ENCODE measurements at regions not wholly inside any gene's neighbourhood (a gene's known extent, or its start where the extent isn't known, plus 50 kb on each side); places are given as distances from the start of the nearest gene placed in this dataset.

DNA sequence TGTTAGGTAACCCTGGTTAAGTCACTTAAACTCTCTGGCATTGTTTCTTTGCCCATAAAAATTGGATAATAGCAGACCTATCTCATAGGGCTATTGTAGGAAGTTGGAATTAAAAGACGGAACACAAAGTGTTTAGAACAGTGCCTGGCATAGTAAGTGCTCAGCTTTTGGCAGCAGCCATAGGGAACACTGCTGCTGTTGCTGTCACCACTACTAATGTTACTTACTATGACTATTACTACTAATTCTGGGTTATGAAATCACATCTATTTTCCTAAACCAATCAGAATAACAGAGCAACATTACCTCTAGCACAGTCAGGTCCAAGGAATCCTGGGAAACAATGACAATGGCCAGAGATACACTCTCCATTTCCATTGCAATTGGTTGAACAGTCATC, 300.0 kb downstream of the SH2D1A start:
- 70% methylated on average over 1 of the region's 1 CpG; no CpG with 5 or more reads in 1 of the 2 donors for WGBS, 2 donors (ENCODE audit: low coverage in 1 of 2)
- DNase-seq, result no peak
- intact Hi-C loops (cut with DNase I; ENCODE audit: low total_unique reads), result no loop called here
- no peaks in the 10 kb centered on the region for H3K9me3 ChIP-seq
- H3K27me3 ChIP-seq, result no peaks in the 10 kb centered on the region
- TF ChIP-seq POLR2A (IDR thresholded peaks at IDR 0.05), result no peak
- TF ChIP-seq POLR2AphosphoS5 (IDR thresholded peaks at IDR 0.05), result no peak
- H3K36me3 ChIP-seq, result no peaks in the 10 kb centered on the region
- in situ Hi-C loops (cut with MboI; ENCODE audit: low pct_ligation_motif_present in 1 of 4, low pct_unique_long_range_greater_than_20kb in 1 of 4, low sequenced_read_pairs in 3 of 4), result no loop called here
- no peaks in the 10 kb centered on the region for H3K4me1 ChIP-seq
- no peak overlapping the region for H3K4me3 ChIP-seq
- H3K27ac ChIP-seq, result no peak overlapping the region

GRCh38 chrX:124651031-124651430, 304.7 kb downstream of the SH2D1A start:
- Histone ChIP-seq H3K4me3 (no peak overlapping the region), H3K36me3 (no peaks in the 10 kb centered on the region), H3K4me1 (no peaks in the 10 kb centered on the region), H3K27me3 (no peaks in the 10 kb centered on the region), H3K27ac (no peak overlapping the region), H3K9me3 (no peaks in the 10 kb centered on the region)
- no peak for TF ChIP-seq POLR2A (IDR thresholded peaks at IDR 0.05)
- no peak for TF ChIP-seq POLR2AphosphoS5 (IDR thresholded peaks at IDR 0.05)
- no peak for TF ChIP-seq CTCF (IDR thresholded peaks at IDR 0.05)
- no peak for TF ChIP-seq EP300 (IDR thresholded peaks at IDR 0.05; ENCODE audit: low read depth)
- WGBS, 2 donors (ENCODE audit: low coverage in 1 of 2), result 53 to 60% methylated on average over 3 to 4 of the region's 4 CpGs
- intact Hi-C loops (cut with DNase I; ENCODE audit: low total_unique reads) (no loop called here), in situ Hi-C loops (cut with MboI; ENCODE audit: low pct_ligation_motif_present in 1 of 4, low pct_unique_long_range_greater_than_20kb in 1 of 4, low sequenced_read_pairs in 3 of 4) (no loop called here)
- no peak for DNase-seq

GRCh38 chrX:124665621-124666400, 319.4 kb downstream of the SH2D1A start:
- intact Hi-C loops (cut with DNase I; ENCODE audit: low total_unique reads), result no loop called here
- DNase-seq, result no peak
- H3K27me3 ChIP-seq, result no peaks in the 10 kb centered on the region
- in situ Hi-C loops (cut with MboI; ENCODE audit: low pct_ligation_motif_present in 1 of 4, low pct_unique_long_range_greater_than_20kb in 1 of 4, low sequenced_read_pairs in 3 of 4), result no loop called here
- no peaks in the 10 kb centered on the region for H3K36me3 ChIP-seq
- TF ChIP-seq POLR2A (IDR thresholded peaks at IDR 0.05) (no peak), CTCF (IDR thresholded peaks at IDR 0.05) (no peak), POLR2AphosphoS5 (IDR thresholded peaks at IDR 0.05) (no peak), EP300 (IDR thresholded peaks at IDR 0.05; ENCODE audit: low read depth) (no peak)
- no peak overlapping the region for H3K4me3 ChIP-seq
- no peaks in the 10 kb centered on the region for H3K9me3 ChIP-seq
- H3K4me1 ChIP-seq, result no peaks in the 10 kb centered on the region
- no peak overlapping the region for H3K27ac ChIP-seq
- WGBS, 2 donors (ENCODE audit: low coverage in 1 of 2), result 42 to 83% methylated on average over 1 to 7 of the region's 7 CpGs

- Histone ChIP-seq H3K27me3 (no peaks in the 10 kb centered on the region), H3K4me3 (no peak overlapping the region), H3K36me3 (no peaks in the 10 kb centered on the region), H3K27ac (no peak overlapping the region), H3K4me1 (no peaks in the 10 kb centered on the region), H3K9me3 (no peaks in the 10 kb centered on the region)
- 37 to 39% methylated on average over 3 of the region's 3 CpGs for WGBS, 2 donors (ENCODE audit: low coverage in 1 of 2)
- intact Hi-C loops (cut with DNase I; ENCODE audit: low total_unique reads), result no loop called here
- in situ Hi-C loops (cut with MboI; ENCODE audit: low pct_ligation_motif_present in 1 of 4, low pct_unique_long_range_greater_than_20kb in 1 of 4, low sequenced_read_pairs in 3 of 4), result no loop called here
- no peak for DNase-seq
- TF ChIP-seq POLR2A (IDR thresholded peaks at IDR 0.05) (no peak), EP300 (IDR thresholded peaks at IDR 0.05; ENCODE audit: low read depth) (no peak), CTCF (IDR thresholded peaks at IDR 0.05) (no peak), POLR2AphosphoS5 (IDR thresholded peaks at IDR 0.05) (no peak)
Observed at GRCh38 chrX:124679199-124679598, 332.8 kb downstream of the SH2D1A start.

GRCh38 chrX:124680287-124680686, 333.9 kb downstream of the SH2D1A start:
- TF ChIP-seq CTCF (IDR thresholded peaks at IDR 0.05) (no peak), POLR2AphosphoS5 (IDR thresholded peaks at IDR 0.05) (no peak), EP300 (IDR thresholded peaks at IDR 0.05; ENCODE audit: low read depth) (no peak), POLR2A (IDR thresholded peaks at IDR 0.05) (no peak)
- 17 to 45% methylated on average over 1 to 2 of the region's 2 CpGs for WGBS, 2 donors (ENCODE audit: low coverage in 1 of 2)
- intact Hi-C loops (cut with DNase I; ENCODE audit: low total_unique reads) (no loop called here), in situ Hi-C loops (cut with MboI; ENCODE audit: low pct_ligation_motif_present in 1 of 4, low pct_unique_long_range_greater_than_20kb in 1 of 4, low sequenced_read_pairs in 3 of 4) (no loop called here)
- Histone ChIP-seq H3K27ac (no peak overlapping the region), H3K9me3 (no peaks in the 10 kb centered on the region), H3K36me3 (no peaks in the 10 kb centered on the region), H3K4me1 (no peaks in the 10 kb centered on the region), H3K4me3 (no peak overlapping the region), H3K27me3 (no peaks in the 10 kb centered on the region)
- DNase-seq, result no peak

Measured in transverse colon (tissue), 4 donors.